Panc1 (cell line): ENCODE measurements at regions not wholly inside any gene's neighbourhood (a gene's known extent, or its start where the extent isn't known, plus 50 kb on each side); places are given as distances from the start of the nearest gene placed in this dataset.

Source experiments
- CTCF ChIP-seq: fragments of 450-650 bp; IDR thresholded peaks from 2 replicates; pipeline ENCODE4 v1.5.1; 2017; ENCODE audit warnings: mild to moderate bottlenecking
- POLR2AphosphoS5 ChIP-seq: IDR thresholded peaks from 2 replicates; pipeline ENCODE4 v1.6.1; 2012; ENCODE audit warnings: mild to moderate bottlenecking, low read depth, low read length, moderate library complexity
- REST ChIP-seq, 2 experiments: IDR thresholded peaks; 2 replicates each; pipeline ENCODE4 v1.6.1; 2011 to 2012; ENCODE audit warnings: low read depth in 2 of 2, control low read depth in 1 of 2, low read length in 1 of 2, mild to moderate bottlenecking in 1 of 2, moderate library complexity in 1 of 2; ENCODE audit not compliant: insufficient read depth in 1 of 2
- SIN3A ChIP-seq: IDR thresholded peaks from 2 replicates; pipeline ENCODE4 v1.6.1; 2012; ENCODE audit warnings: low read depth, mild to moderate bottlenecking, low read length, moderate library complexity, borderline replicate concordance; ENCODE audit not compliant: insufficient read depth
- TCF7L2 ChIP-seq: IDR thresholded peaks from 2 replicates; pipeline ENCODE4 v1.6.1; 2011; ENCODE audit warnings: mild to moderate bottlenecking, low read depth, low read length, inconsistent platforms

- TF ChIP-seq CTCF (no peak), POLR2AphosphoS5 (no peak), SIN3A (no peak), REST (IDR thresholded peaks at IDR 0.05; ENCODE audit: insufficient read depth in 1 of 2, low read depth in 2 of 2, low read length in 1 of 2) (no peak), TCF7L2 (no peak)
Measured at GRCh38 chr12:61902403-61902802, 357.8 kb upstream of the USP15 start.
